ENCODE measurements at regions not wholly inside any gene's neighbourhood (a gene's known extent, or its start where the extent isn't known, plus 50 kb on each side); places are given as distances from the start of the nearest gene placed in this dataset.

DNA sequence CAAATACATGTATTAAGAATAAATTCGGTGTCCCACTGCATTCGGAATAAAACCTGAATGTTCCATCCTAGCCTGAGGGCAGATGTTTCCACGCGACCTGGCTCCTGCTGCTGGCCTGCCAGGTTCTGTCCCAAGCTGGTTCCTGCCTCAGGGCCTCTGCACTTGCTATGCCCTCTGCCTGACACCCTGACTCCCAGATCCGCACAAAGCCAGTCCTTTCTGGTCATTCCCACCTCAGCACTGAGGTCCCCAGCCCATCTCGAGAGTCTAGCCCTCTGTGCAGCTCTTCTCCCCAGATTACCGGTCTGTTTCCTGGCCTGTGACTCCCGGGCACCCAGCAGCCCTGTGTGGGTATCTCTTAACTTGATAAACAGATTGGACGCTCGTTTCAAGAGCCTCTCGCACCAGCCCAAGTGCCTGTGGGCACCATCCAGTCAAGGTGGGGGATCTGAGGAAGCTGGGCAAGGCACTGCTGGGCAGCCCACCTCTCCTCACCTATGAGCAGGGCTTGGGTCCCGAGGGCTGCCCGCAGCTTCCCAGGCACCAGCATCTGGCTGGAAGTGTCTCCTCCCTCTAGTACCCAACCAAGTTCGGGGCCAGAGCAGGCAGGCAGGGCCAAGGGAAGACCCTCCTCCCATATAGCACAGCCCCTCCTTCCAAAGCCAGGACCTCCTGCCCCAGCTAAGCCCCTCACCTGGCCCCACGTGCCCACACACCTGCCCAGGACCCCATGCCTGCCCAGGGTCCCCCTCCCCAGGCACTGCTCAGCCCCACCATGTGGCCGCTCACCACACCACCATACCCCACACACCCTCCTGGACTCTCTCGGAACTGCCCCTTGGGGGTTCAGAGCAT lies 132.2 kb downstream of the NCOR2 start:
- no peak for DNase-seq (ENCODE audit: low spot score in 2 of 2, unreplicated experiment in 2 of 2)
- H3K4me3 Mint-ChIP-seq: no peak overlapping the region
- no peaks in the 10 kb centered on the region for H3K9me3 Mint-ChIP-seq

DNA sequence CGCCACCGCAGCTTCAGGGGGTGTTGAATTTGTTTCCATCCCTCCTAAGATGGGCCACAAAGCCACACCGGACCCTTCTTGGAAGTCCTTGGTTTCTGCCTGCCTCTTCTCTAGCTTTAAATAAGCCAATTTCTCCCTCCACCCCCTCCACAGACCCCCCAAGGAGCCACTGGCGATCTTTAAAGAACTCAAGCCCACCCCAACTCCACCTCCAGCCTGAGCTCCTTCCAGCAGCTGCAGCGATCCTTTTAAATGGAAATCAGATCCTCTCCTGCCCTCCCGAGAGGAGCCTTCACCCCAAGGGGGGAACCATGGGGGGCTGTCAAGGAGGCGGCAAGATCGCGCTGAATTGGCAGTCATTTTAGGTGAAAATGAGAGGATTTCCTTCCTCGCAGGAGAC lies 133.1 kb downstream of the NCOR2 start:
- H3K4me1 Mint-ChIP-seq: no peaks in the 10 kb centered on the region
- no peak for DNase-seq (ENCODE audit: low spot score in 2 of 2, unreplicated experiment in 2 of 2)
- TF ChIP-seq, protein P1, sequence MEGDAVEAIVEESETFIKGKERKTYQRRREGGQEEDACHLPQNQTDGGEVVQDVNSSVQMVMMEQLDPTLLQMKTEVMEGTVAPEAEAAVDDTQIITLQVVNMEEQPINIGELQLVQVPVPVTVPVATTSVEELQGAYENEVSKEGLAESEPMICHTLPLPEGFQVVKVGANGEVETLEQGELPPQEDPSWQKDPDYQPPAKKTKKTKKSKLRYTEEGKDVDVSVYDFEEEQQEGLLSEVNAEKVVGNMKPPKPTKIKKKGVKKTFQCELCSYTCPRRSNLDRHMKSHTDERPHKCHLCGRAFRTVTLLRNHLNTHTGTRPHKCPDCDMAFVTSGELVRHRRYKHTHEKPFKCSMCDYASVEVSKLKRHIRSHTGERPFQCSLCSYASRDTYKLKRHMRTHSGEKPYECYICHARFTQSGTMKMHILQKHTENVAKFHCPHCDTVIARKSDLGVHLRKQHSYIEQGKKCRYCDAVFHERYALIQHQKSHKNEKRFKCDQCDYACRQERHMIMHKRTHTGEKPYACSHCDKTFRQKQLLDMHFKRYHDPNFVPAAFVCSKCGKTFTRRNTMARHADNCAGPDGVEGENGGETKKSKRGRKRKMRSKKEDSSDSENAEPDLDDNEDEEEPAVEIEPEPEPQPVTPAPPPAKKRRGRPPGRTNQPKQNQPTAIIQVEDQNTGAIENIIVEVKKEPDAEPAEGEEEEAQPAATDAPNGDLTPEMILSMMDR (IDR thresholded peaks at IDR 0.05; ENCODE audit: unreplicated experiment): no peak
- H3K27me3 Mint-ChIP-seq (ENCODE audit: low read depth): no peaks in the 10 kb centered on the region
- H3K27ac Mint-ChIP-seq: peak overlapping the region; percentile 60
- H3K4me3 Mint-ChIP-seq: no peak overlapping the region
- H3K36me3 Mint-ChIP-seq: peaks cover 10% of the 10 kb centered on the region
- H3K9me3 Mint-ChIP-seq: no peaks in the 10 kb centered on the region

More for the DNA sequence above, 132.2 kb downstream of the NCOR2 start:
- Mint-ChIP-seq H3K4me1 (no peaks in the 10 kb centered on the region), H3K27ac (peak overlapping the region; percentile 61), H3K27me3 (ENCODE audit: low read depth) (no peaks in the 10 kb centered on the region), H3K36me3 (peaks cover 10% of the 10 kb centered on the region)
- TF ChIP-seq, protein P1 (IDR thresholded peaks at IDR 0.05; ENCODE audit: unreplicated experiment): no peak

DNA sequence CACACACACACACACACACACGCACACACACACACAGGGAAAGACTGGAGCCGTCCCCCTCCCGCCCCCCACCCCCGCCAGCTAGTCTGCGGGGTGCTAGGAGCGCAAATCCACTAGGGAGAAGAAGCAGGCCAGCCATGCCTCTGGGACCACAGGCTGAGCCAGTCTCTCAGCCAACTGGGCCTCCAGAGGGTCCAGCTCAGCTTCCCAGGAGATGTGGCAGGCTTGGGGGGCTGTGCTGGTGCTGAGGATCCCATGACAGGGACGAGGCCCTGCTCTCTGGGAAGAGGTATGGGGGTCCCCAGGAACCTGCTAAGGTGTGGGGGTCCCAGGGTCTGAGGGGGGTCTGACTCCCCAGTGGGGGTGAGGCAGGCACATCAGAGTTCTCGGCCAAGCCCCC lies 133.5 kb downstream of the NCOR2 start:
- Mint-ChIP-seq H3K27ac (no peak overlapping the region), H3K36me3 (peaks cover 10% of the 10 kb centered on the region), H3K9me3 (no peaks in the 10 kb centered on the region), H3K4me3 (no peak overlapping the region), H3K4me1 (no peaks in the 10 kb centered on the region), H3K27me3 (ENCODE audit: low read depth) (no peaks in the 10 kb centered on the region)
- DNase-seq (ENCODE audit: low spot score in 2 of 2, unreplicated experiment in 2 of 2): no peak
- TF ChIP-seq, protein P1 (IDR thresholded peaks at IDR 0.05; ENCODE audit: unreplicated experiment): no peak

DNA sequence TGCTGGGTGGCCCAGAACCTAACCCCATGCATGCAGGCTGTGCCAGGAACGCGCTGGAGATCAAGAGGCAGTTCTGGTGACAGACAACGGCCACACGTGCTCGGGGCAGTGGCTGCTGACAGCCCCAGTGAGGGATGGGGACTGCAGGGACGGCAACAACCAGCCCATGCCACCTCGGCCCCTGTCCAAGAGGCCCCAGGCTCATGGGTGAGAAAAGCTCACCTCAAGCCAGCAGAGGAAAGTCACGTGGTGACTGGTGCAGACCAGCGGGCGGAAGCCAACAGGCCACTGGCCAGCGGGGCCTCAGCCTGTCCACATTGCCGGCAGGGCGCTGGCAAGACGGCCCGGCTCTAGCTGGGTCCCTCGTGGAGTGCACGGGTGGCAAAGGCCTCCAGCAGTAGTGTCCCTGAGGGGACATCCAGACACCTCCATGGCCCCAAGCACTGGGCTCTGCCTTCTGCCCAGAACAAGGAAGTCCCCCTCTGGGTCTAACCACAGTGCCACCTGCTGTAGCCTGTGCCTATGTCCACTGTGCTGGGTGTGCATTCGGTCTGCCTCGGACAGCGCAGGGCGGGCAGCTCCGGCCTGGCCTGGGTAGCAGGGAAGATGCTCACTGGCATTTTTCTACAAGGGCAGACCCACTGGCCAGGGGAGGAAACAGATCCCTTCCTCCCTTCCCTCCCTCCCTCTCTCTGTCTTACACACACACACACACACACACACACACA lies 134.1 kb downstream of the NCOR2 start:
- Mint-ChIP-seq H3K27ac (no peak overlapping the region), H3K4me3 (no peak overlapping the region), H3K4me1 (peaks cover 4% of the 10 kb centered on the region)

DNA sequence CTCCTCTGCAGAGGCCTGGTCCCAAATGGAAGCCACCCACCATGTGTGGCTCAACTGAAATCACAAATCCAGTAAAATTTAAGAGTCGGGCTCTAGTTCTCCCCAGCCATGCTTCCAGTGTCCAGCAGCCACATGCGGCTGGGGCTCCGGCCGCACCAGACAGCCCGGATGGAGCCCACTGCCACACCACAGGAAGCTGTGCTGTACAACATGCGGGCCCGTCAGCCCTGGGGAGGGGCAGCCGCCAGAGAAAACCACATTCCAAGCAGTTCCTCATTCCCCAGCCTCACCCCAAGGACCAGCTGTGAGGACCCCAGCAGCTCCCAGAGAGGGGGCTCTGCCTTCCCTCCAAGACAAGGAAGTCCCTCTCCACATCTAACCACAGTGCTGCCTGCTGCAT lies 135.0 kb downstream of the NCOR2 start:
- Mint-ChIP-seq H3K9me3 (no peaks in the 10 kb centered on the region), H3K27me3 (ENCODE audit: low read depth) (no peaks in the 10 kb centered on the region), H3K4me1 (peaks cover 8% of the 10 kb centered on the region), H3K27ac (no peak overlapping the region), H3K36me3 (peaks cover 8% of the 10 kb centered on the region), H3K4me3 (no peak overlapping the region)
- TF ChIP-seq, protein P1 (IDR thresholded peaks at IDR 0.05; ENCODE audit: unreplicated experiment): no peak
- DNase-seq (ENCODE audit: low spot score in 2 of 2, unreplicated experiment in 2 of 2): no peak

More for the DNA sequence above, 134.1 kb downstream of the NCOR2 start:
- TF ChIP-seq, protein P1 (IDR thresholded peaks at IDR 0.05; ENCODE audit: unreplicated experiment): no peak
- DNase-seq (ENCODE audit: low spot score in 2 of 2, unreplicated experiment in 2 of 2): no peak
- Mint-ChIP-seq H3K36me3 (peaks cover 10% of the 10 kb centered on the region), H3K27me3 (ENCODE audit: low read depth) (no peaks in the 10 kb centered on the region), H3K9me3 (no peaks in the 10 kb centered on the region)
